NCI-H510A (cell line): ENCODE measurements at regions not wholly inside any gene's neighbourhood (a gene's known extent, or its start where the extent isn't known, plus 50 kb on each side); places are given as distances from the start of the nearest gene placed in this dataset.
"Not testable (repeated sequence)": the region's sequence is repeated elsewhere in the genome, so short reads cannot be mapped to it uniquely, and the experiment has no call there.

Experiments
- DNase-seq: peaks from one replicate; lab custom pipeline; 2025; lab: John Stamatoyannopoulos, UW

- no peak for DNase-seq
Observed at GRCh38 chr4:115648786-115649185, 535.4 kb upstream of the NDST4 start.

GRCh38 chr4:115629270-115629669, 515.9 kb upstream of the NDST4 start:
- DNase-seq = no peak

- DNase-seq = no peak
Observed at GRCh38 chr4:115609631-115610030, 496.2 kb upstream of the NDST4 start.

- no peak for DNase-seq
Observed at GRCh38 chr4:115607311-115607710, 493.9 kb upstream of the NDST4 start.

GRCh38 chr4:115596265-115597001, 483.0 kb upstream of the NDST4 start:
- DNase-seq = no peak

- no peak for DNase-seq
Observed at GRCh38 chr4:115580901-115581300, 467.5 kb upstream of the NDST4 start.

GRCh38 chr4:115575851-115576250, 462.4 kb upstream of the NDST4 start:
- DNase-seq = no peak

- DNase-seq = no peak
Observed at GRCh38 chr4:115562506-115562905, 449.1 kb upstream of the NDST4 start.

- no peak for DNase-seq
Observed at GRCh38 chr4:115548123-115548522, 434.7 kb upstream of the NDST4 start.

- no peak for DNase-seq
Observed at GRCh38 chr4:115537387-115537786, 424.0 kb upstream of the NDST4 start.

GRCh38 chr4:115529126-115529525, 415.7 kb upstream of the NDST4 start:
- no peak for DNase-seq

- not testable (repeated sequence) for DNase-seq
Observed at GRCh38 chr4:115519476-115519875, 406.1 kb upstream of the NDST4 start.

- DNase-seq = peak; percentile 36
Observed at GRCh38 chr4:115515772-115516171, 402.4 kb upstream of the NDST4 start.

- no peak for DNase-seq
Observed at GRCh38 chr4:115515366-115515765, 401.9 kb upstream of the NDST4 start.

GRCh38 chr4:115514675-115515074, 401.3 kb upstream of the NDST4 start:
- no peak for DNase-seq

- DNase-seq = no peak
Observed at GRCh38 chr4:115505326-115505725, 391.9 kb upstream of the NDST4 start.

GRCh38 chr4:115501656-115502055, 388.2 kb upstream of the NDST4 start:
- DNase-seq = no peak

GRCh38 chr4:115493770-115494169, 380.4 kb upstream of the NDST4 start:
- not testable (repeated sequence) for DNase-seq

- no peak for DNase-seq
Observed at GRCh38 chr4:115491686-115492085, 378.3 kb upstream of the NDST4 start.

- no peak for DNase-seq
Observed at GRCh38 chr4:115489279-115489678, 375.9 kb upstream of the NDST4 start.

GRCh38 chr4:115485402-115485801, 372.0 kb upstream of the NDST4 start:
- no peak for DNase-seq

- DNase-seq = no peak
Observed at GRCh38 chr4:115484479-115484878, 371.1 kb upstream of the NDST4 start.

- DNase-seq = no peak
Observed at GRCh38 chr4:115470763-115471162, 357.3 kb upstream of the NDST4 start.

- not testable (repeated sequence) for DNase-seq
Observed at GRCh38 chr4:115459301-115459700, 345.9 kb upstream of the NDST4 start.
